NCI-H128 (cell line): ENCODE measurements at regions not wholly inside any gene's neighbourhood (a gene's known extent, or its start where the extent isn't known, plus 50 kb on each side); places are given as distances from the start of the nearest gene placed in this dataset.
"Not testable (repeated sequence)": the region's sequence is repeated elsewhere in the genome, so short reads cannot be mapped to it uniquely, and the experiment has no call there.

ENCODE experiments used
- DNase-seq: peaks from one replicate; lab custom pipeline; 2025; ENCODE audit not compliant: unreplicated experiment; lab: John Stamatoyannopoulos, UW

- not testable (repeated sequence) for DNase-seq
These were observed 154.9 kb upstream of the IQSEC1 start for GRCh38 chr3:13228169-13228568.

DNA sequence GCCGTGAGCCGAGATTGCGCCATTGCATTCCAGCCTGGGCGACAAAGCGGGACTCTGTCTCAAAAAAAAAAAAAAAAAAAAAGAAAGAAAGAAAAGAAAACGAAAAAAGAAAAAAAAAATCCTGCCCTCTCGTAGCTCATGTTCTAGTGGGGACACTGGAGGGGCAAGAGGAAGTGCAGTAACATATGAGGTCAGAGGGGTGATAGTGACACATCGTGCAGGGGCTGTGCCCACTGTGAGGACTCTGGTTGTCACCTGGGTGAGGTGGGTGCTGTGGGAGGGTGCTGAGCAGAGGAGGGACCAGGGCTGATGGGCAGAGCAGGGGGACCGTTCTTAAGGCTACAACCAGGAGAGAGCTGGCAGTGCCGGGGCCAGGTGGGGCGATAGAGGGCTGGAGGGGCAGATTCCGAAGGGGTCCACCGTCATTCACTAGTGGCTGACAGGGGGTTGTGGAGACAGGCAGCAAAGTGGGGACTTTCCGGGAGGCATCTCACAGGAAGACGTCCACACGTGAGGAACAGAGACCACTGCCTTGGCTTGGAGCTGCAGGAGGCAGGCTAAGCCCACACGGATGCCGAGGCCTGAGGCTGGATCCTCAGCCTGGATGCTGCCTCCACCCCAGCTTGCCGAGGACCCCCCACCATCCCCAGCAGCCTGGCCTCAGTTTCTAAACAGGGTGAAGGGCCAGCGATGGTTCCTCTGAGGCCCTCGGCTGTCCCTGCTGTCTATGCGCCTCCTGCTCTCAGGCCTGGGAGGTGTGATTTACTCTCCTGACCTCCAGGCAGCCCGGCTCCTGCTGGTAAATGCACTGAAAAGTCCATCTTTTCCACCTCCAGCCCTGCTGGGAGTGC, 154.3 kb upstream of the IQSEC1 start:
- no peak for DNase-seq

GRCh38 chr3:13224967-13225366, 151.7 kb upstream of the IQSEC1 start:
- no peak for DNase-seq

- DNase-seq = no peak
These were observed 150.5 kb upstream of the IQSEC1 start for GRCh38 chr3:13223574-13224237.

- no peak for DNase-seq
These were observed 149.8 kb upstream of the IQSEC1 start for GRCh38 chr3:13222891-13223573.

- no peak for DNase-seq
These were observed 148.9 kb upstream of the IQSEC1 start for GRCh38 chr3:13222131-13222530.

DNA sequence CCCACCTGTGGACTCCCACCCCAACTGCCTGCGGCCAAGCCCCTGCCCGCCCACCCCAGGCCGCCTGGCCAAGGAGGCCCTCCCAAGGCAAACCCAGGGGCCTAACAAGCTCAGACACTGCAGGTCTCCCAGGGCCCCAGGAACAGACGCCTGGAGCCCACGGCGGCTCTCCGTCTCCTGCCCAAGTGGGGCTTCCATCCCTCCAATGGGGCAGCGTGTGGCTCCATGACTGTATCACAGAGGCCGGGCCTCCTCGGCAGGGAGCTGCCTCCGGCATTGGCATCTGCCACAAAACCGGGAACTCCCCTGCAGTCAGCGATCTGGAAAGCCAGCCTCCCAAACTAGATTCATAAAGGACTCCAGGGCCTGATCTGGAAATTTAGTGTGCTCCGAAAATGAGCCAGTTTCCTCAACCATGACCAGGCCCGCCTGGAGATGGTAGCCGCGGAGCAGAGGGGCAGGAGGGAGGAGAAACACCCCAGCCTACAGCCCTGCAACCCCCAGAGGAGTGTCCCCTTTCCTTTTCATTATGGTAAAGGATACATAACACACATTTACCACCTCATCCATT, 148.3 kb upstream of the IQSEC1 start:
- no peak for DNase-seq

DNA sequence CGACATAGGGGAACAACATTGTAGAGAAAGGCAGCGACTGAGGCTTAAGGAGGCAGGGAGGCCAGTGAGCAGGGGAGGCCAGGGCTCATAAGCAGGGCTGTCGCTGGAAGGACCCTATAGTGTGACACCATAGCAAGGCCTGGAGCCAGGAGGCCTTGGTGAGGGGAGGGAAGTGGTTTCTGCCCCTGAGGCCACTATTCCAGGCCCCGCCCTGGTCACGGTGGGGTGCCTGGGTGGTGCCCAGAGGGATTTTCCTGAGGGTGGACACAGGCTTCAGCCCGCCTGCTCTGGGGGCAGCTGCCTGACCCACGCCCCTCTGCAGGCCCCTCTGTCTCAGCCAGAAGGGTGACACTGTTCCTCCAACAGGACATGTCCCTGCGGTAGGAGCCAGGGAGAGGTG, 147.8 kb upstream of the IQSEC1 start:
- DNase-seq = no peak

- DNase-seq = no peak
These were observed 146.7 kb upstream of the IQSEC1 start for GRCh38 chr3:13219902-13220296.

- DNase-seq = no peak
These were observed 146.1 kb upstream of the IQSEC1 start for GRCh38 chr3:13219077-13219901.

DNA sequence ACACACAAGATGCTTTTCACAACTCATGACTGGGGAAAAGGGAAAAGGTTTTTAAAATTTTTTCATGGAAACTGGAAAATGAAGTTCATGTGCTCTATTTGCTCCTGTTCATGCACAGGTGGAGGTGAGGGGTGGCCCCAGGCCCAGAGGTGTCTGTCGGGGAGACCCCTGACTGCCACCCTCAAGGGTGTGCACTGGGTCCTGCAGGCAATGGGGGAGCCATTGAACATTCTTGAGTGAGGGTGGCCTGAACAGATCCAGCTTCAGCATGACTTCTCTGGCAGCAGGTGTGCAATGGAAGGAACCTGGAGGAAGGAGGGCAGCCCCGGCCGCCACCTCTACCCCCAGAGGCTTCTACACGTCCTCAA, 145.3 kb upstream of the IQSEC1 start:
- no peak for DNase-seq

DNA sequence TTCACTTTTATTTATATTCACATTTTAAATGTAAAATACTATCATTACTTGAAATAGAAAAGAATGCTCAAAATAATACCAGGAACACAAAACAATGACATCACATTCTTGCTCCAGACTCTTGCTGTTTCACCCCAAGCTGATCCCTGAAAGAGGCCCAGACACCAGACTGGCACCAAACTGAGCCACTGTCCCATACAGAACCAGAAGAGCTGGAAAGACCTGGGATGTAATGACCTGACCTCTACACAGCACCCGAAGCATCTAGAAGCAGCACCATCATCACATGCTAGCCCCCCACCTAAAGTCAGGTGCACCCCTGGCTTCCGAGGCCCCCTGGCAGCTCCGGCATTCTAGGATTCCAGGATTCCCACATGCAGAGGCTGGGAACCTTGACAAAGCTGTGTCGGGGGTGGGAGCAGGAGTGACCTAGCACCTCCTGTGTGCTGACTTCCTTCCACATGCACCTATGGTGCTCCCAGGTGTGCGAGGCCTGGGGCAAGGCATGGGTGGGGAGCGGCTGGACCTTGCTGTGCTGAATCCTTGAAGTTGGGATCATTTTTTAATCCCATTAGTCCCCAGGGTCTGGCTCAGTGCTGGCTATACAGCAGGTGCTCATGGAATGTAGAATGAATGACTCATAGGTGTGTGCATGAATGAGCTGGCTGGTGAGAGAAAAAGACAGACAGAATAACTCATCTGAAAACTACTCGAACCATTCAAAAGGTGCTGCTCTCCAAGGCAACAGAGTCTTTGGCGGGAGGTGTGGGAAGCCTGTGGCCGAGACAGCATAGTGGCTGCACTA, 144.7 kb upstream of the IQSEC1 start:
- no peak for DNase-seq

DNA sequence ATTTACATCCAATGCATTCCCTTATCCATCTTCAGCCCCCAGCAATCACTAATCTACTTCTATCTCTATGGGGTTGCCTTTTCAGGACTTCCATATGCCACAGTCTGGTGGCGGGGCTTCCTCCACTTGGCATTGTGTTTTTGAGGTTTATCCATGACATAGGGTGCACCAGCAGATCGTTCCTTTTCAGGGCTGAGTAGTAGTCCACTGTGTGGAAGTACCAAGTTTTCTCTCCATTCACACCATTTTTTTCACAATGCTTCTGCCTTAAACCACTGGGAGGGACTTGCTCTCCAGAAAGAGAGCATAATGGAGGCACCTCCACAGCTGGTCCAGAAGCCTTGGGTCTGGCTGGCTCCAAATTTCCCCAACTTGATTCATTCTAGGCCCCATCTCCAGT, 144.0 kb upstream of the IQSEC1 start:
- no peak for DNase-seq

- DNase-seq = no peak
These were observed 142.8 kb upstream of the IQSEC1 start for GRCh38 chr3:13215940-13216546.

DNA sequence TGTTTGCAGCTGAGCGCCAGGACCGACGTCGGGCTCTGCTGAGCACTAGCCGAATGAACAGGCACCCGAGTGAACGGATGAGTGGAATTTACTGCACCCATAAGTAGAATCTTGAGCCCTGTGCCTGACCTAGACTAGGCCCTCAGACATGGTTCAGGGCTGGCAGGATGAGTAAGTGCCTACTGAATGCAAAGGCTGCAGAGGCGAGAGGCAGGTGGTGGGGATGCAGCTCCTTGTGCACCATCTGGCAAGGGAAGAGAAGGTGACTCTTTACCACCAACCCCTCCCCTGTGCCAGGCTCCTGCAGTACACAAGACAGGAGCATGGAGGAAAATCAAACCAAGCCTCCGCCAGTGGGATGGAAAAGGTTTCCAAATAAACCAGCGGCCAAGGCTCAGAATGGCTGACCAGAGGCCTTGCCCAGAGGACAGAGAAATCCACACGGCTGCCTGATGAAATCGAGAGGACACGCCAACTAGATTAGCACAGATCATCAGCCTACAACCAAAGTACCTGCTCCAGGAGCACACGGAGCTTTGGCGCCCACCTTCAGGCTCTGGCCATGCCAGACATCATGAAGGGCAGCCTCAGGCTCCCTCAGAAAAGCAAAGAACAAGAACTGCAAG, 141.7 kb upstream of the IQSEC1 start:
- no peak for DNase-seq

- no peak for DNase-seq
These were observed 140.9 kb upstream of the IQSEC1 start for GRCh38 chr3:13213911-13214846.

- DNase-seq = no peak
These were observed 140.3 kb upstream of the IQSEC1 start for GRCh38 chr3:13213490-13213889.

GRCh38 chr3:13211605-13212210, 138.5 kb upstream of the IQSEC1 start:
- no peak for DNase-seq
